DND-41 (cell line): ENCODE measurements at regions not wholly inside any gene's neighbourhood (a gene's known extent, or its start where the extent isn't known, plus 50 kb on each side); places are given as distances from the start of the nearest gene placed in this dataset.

Experiments used
- CTCF ChIP-seq: IDR thresholded peaks from 2 replicates; pipeline ENCODE4 v1.5.1; 2012; ENCODE audit warnings: borderline replicate concordance, low read length, moderate library complexity, mild to moderate bottlenecking; ENCODE audit not compliant: poor library complexity, severe bottlenecking; ENCODE audit errors: extremely low read depth
- EZH2 ChIP-seq: IDR thresholded peaks from 3 replicates; pipeline ENCODE4 v1.6.1; 2012; ENCODE audit warnings: borderline replicate concordance, low read depth, mild to moderate bottlenecking, moderate library complexity, low read length, inconsistent platforms; ENCODE audit not compliant: severe bottlenecking

DNA sequence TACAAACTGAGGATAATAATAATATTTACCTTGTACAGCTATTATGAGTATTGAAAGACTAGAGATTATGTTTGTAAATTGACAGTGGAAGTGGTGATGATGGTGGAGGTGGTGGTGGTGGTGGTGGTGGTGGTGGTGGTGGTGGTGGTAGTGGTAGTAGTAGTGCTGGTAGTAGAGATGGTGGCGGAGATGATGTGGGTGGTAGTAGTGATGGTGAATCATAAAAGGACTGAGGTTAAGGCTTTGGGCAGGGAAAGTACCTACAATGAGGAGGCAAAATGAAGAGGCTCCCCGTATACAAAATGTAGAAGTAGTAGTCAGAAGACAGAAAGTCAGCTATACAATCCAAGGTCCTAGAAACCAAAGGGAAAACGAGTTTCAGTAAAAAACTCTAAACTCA, 214.1 kb downstream of the BCOR start:
- no peak for TF ChIP-seq CTCF
- no peak for TF ChIP-seq EZH2
